ENCODE measurements at regions not wholly inside any gene's neighbourhood (a gene's known extent, or its start where the extent isn't known, plus 50 kb on each side); places are given as distances from the start of the nearest gene placed in this dataset.

- TF ChIP-seq KLF15 (CRISPR knock-in tag; IDR thresholded peaks at IDR 0.05; ENCODE audit: borderline replicate concordance) (no peak), KMT2A (CRISPR knock-in tag; IDR thresholded peaks at IDR 0.05) (no peak), RBM22 (optimal IDR thresholded peaks at IDR 0.05; ENCODE audit: low read length) (no peak), ZNF17 (CRISPR knock-in tag; IDR thresholded peaks at IDR 0.05) (no peak), ZNF24 (IDR thresholded peaks at IDR 0.05) (no peak), NFIC (IDR thresholded peaks at IDR 0.05; ENCODE audit: low read length) (no peak), MLLT10 (CRISPR knock-in tag; IDR thresholded peaks at IDR 0.05) (no peak), TCF7L2 (IDR thresholded peaks at IDR 0.05; ENCODE audit: low read depth, low read length) (no peak), MXI1 (IDR thresholded peaks at IDR 0.05; ENCODE audit: borderline replicate concordance, low read depth, low read length) (no peak)
- TF ChIP-seq, protein P1, sequence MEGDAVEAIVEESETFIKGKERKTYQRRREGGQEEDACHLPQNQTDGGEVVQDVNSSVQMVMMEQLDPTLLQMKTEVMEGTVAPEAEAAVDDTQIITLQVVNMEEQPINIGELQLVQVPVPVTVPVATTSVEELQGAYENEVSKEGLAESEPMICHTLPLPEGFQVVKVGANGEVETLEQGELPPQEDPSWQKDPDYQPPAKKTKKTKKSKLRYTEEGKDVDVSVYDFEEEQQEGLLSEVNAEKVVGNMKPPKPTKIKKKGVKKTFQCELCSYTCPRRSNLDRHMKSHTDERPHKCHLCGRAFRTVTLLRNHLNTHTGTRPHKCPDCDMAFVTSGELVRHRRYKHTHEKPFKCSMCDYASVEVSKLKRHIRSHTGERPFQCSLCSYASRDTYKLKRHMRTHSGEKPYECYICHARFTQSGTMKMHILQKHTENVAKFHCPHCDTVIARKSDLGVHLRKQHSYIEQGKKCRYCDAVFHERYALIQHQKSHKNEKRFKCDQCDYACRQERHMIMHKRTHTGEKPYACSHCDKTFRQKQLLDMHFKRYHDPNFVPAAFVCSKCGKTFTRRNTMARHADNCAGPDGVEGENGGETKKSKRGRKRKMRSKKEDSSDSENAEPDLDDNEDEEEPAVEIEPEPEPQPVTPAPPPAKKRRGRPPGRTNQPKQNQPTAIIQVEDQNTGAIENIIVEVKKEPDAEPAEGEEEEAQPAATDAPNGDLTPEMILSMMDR (CRISPR knock-in tag; IDR thresholded peaks at IDR 0.05) = no peak
Measured at GRCh38 chr11:119991669-119992068, 146.2 kb downstream of the TRIM29 start.

Measured in HepG2 (cell line).